ENCODE measurements at regions not wholly inside any gene's neighbourhood (a gene's known extent, or its start where the extent isn't known, plus 50 kb on each side); places are given as distances from the start of the nearest gene placed in this dataset.

- TF ChIP-seq CTCF (IDR thresholded peaks at IDR 0.05) (no peak), POLR2A (IDR thresholded peaks at IDR 0.05) (no peak), POLR2AphosphoS5 (IDR thresholded peaks at IDR 0.05) (no peak)
These were observed 616.8 kb downstream of the RWDD3 start for GRCh38 chr1:95850763-95851162.
